CD14-positive monocyte (primary cell): ENCODE measurements at regions not wholly inside any gene's neighbourhood (a gene's known extent, or its start where the extent isn't known, plus 50 kb on each side); places are given as distances from the start of the nearest gene placed in this dataset.

Source experiments
- DNase-seq, 3 donors: peaks; one replicate each; pipeline ENCODE4 v3.0.0-alpha.2; 2011 to 2022
- H2AFZ ChIP-seq: 2 replicates; pipeline ENCODE4 v1.6.0; 2012; ENCODE audit warnings: mild to moderate bottlenecking, low read depth, low read length, inconsistent platforms; ENCODE audit not compliant: insufficient read depth, poor library complexity, severe bottlenecking
- H3K27ac ChIP-seq, 2 donors: 1 replicate in 1 of 2; 2 replicates in 1 of 2; pipeline ENCODE4 v1.5.1; 2012 to 2013; ENCODE audit warnings: low read length in 2 of 2, control low read depth in 1 of 2, inconsistent platforms in 1 of 2, low read depth in 1 of 2, mild to moderate bottlenecking in 1 of 2
- H3K27me3 ChIP-seq, 2 donors: one replicate each; pipeline versions ENCODE4 v1.6.0 to v1.6.1; 2011 to 2013; ENCODE audit warnings: low read length in 2 of 2; ENCODE audit not compliant: control insufficient read depth in 2 of 2, insufficient read depth in 2 of 2
- H3K36me3 ChIP-seq, 2 donors: replicated peaks in 1 of 2; 1 replicate in 1 of 2; 2 replicates in 1 of 2; pipeline versions ENCODE4 v1.5.1 to v1.6.1; 2012 to 2013; ENCODE audit warnings: low read length in 2 of 2, control low read depth in 1 of 2, inconsistent platforms in 1 of 2, mild to moderate bottlenecking in 1 of 2; ENCODE audit not compliant: insufficient read depth in 2 of 2, control insufficient read depth in 1 of 2
- H3K4me1 ChIP-seq, 2 donors: 1 replicate in 1 of 2; 2 replicates in 1 of 2; pipeline versions ENCODE4 v1.5.1 to v1.6.1; 2012 to 2013; ENCODE audit warnings: low read length in 2 of 2, control low read depth in 1 of 2, inconsistent platforms in 1 of 2, mild to moderate bottlenecking in 1 of 2, moderate library complexity in 1 of 2; ENCODE audit not compliant: insufficient read depth in 2 of 2, control insufficient read depth in 1 of 2
- H3K4me2 ChIP-seq: replicated peaks from 2 replicates; pipeline ENCODE3; 2012; ENCODE audit warnings: low read length, moderate library complexity, mild to moderate bottlenecking; ENCODE audit not compliant: poor library complexity, severe bottlenecking; ENCODE audit errors: extremely low read depth
- H3K4me3 ChIP-seq, 3 experiments: fragments of 200-600 bp in 1 of 3; sonication (generic) in 1 of 3; replicated peaks in 1 of 3; 1 replicate in 2 of 3; 2 replicates in 1 of 3; pipeline ENCODE4 v1.5.1; 2011 to 2013; ENCODE audit warnings: low read length in 3 of 3, mild to moderate bottlenecking in 3 of 3, control low read depth in 2 of 3, low read depth in 2 of 3, inconsistent platforms in 1 of 3, moderate library complexity in 1 of 3
- H3K79me2 ChIP-seq: 2 replicates; pipeline ENCODE4 v1.6.0; 2012; ENCODE audit warnings: mild to moderate bottlenecking, control low read depth, inconsistent platforms, low read length, moderate library complexity; ENCODE audit not compliant: insufficient read depth
- H3K9ac ChIP-seq: 2 replicates; pipeline ENCODE4 v1.6.0; 2017; ENCODE audit warnings: low read length, mild to moderate bottlenecking; ENCODE audit not compliant: insufficient read depth, poor library complexity, severe bottlenecking
- H3K9me3 ChIP-seq, 2 donors: replicated peaks in 1 of 2; 1 replicate in 1 of 2; 2 replicates in 1 of 2; pipeline versions ENCODE4 v1.5.1 to v1.6.1; 2012 to 2013; ENCODE audit warnings: low read length in 2 of 2, control low read depth in 1 of 2; ENCODE audit not compliant: control insufficient read depth in 1 of 2, insufficient read depth in 1 of 2
- H4K20me1 ChIP-seq: 2 replicates; pipeline ENCODE4 v1.6.0; 2012; ENCODE audit warnings: mild to moderate bottlenecking, low read length, control low read depth, moderate library complexity; ENCODE audit not compliant: insufficient read depth
- H3K27ac Mint-ChIP-seq, 7 donors: one replicate each; pipeline ENCODE4 v1.8.0; 2020; ENCODE audit warnings: mild to moderate bottlenecking in 7 of 7, mixed read lengths in 7 of 7, moderate library complexity in 6 of 7, inconsistent platforms in 2 of 7
- H3K27me3 Mint-ChIP-seq, 3 donors: one replicate each; pipeline ENCODE4 v1.8.0; 2021 to 2022; ENCODE audit warnings: low read depth in 3 of 3, mild to moderate bottlenecking in 3 of 3, mixed read lengths in 3 of 3, moderate library complexity in 3 of 3, inconsistent platforms in 1 of 3
- H3K36me3 Mint-ChIP-seq, 2 donors: one replicate each; pipeline ENCODE4 v1.8.0; 2020; ENCODE audit warnings: mixed read lengths in 2 of 2, inconsistent platforms in 1 of 2, mild to moderate bottlenecking in 1 of 2
- H3K4me1 Mint-ChIP-seq: one replicate; pipeline ENCODE4 v1.8.0; 2020; ENCODE audit warnings: mild to moderate bottlenecking, mixed read lengths
- H3K4me3 Mint-ChIP-seq, 2 donors: one replicate each; pipeline ENCODE4 v1.8.0; 2020; ENCODE audit warnings: mild to moderate bottlenecking in 2 of 2, mixed read lengths in 2 of 2, moderate library complexity in 1 of 2
- H3K9me3 Mint-ChIP-seq, 7 donors: one replicate each; pipeline ENCODE4 v1.8.0; 2020 to 2022; ENCODE audit warnings: mixed read lengths in 7 of 7, mild to moderate bottlenecking in 6 of 7, moderate library complexity in 6 of 7, inconsistent platforms in 2 of 7
- WGBS: methylation state at CpG from one replicate; pipeline ENCODE4 v1.1.5; 2013; ENCODE audit warnings: missing lambda C conversion rate; ENCODE audit not compliant: insufficient coverage; 5-methylcytosine and 5-hydroxymethylcytosine counted together
- intact Hi-C, 2 donors: fragments of 100-400 bp; cut with micrococcal nuclease; formaldehyde crosslinking; loops; one replicate each; pipeline versions ENCODE4 v1.15.0 to v1.15.1; 2023
- TF ChIP-seq, protein P1 (sequence below): fragments of 200-600 bp; IDR thresholded peaks from one replicate; pipeline ENCODE4 v1.8.0; 2022; ENCODE audit warnings: antibody characterized with exemption, mild to moderate bottlenecking

DNA sequence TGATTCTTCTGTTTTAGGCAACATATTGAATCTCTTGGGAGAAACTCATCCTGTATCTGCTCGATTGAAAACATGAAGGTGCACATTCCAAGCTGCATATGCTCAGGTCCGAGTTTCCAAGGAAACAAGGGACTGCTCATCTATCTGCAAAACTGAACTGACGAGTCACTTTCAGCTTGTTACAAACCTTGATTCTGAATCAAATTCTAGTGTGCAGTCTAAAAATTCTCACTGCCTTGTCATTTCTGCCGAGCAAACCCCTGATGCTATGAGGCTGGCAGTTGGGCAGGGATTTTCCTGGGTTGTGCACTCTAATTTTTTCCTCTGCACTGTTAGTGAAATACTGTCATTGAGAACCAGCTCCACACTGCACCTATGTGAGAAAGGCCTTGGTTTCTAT lies 101.3 kb upstream of the ETAA1 start:
- Histone ChIP-seq H3K4me3 (no peak overlapping the region), H3K27me3 (no peaks in the 10 kb centered on the region), H3K9me3 (no peaks in the 10 kb centered on the region), H2AFZ (no peak overlapping the region), H4K20me1 (no peaks in the 10 kb centered on the region), H3K79me2 (no peaks in the 10 kb centered on the region), H3K4me1 (no peaks in the 10 kb centered on the region), H3K9ac (no peak overlapping the region), H3K36me3 (no peaks in the 10 kb centered on the region), H3K4me2 (no peak overlapping the region), H3K27ac (no peak overlapping the region)
- no peak for DNase-seq
- Mint-ChIP-seq H3K9me3 (peaks cover 0 to 2% (median 0%) of the 10 kb centered on the region in 7 donors), H3K4me3 (no peak overlapping the region), H3K27me3 (no peaks in the 10 kb centered on the region), H3K27ac (no peak overlapping the region), H3K36me3 (no peaks in the 10 kb centered on the region), H3K4me1 (no peaks in the 10 kb centered on the region)
- TF ChIP-seq, protein P1, sequence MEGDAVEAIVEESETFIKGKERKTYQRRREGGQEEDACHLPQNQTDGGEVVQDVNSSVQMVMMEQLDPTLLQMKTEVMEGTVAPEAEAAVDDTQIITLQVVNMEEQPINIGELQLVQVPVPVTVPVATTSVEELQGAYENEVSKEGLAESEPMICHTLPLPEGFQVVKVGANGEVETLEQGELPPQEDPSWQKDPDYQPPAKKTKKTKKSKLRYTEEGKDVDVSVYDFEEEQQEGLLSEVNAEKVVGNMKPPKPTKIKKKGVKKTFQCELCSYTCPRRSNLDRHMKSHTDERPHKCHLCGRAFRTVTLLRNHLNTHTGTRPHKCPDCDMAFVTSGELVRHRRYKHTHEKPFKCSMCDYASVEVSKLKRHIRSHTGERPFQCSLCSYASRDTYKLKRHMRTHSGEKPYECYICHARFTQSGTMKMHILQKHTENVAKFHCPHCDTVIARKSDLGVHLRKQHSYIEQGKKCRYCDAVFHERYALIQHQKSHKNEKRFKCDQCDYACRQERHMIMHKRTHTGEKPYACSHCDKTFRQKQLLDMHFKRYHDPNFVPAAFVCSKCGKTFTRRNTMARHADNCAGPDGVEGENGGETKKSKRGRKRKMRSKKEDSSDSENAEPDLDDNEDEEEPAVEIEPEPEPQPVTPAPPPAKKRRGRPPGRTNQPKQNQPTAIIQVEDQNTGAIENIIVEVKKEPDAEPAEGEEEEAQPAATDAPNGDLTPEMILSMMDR, result no peak
- WGBS, result 87% methylated on average over 4 of the region's 4 CpGs
- intact Hi-C loops, result no loop called here

DNA sequence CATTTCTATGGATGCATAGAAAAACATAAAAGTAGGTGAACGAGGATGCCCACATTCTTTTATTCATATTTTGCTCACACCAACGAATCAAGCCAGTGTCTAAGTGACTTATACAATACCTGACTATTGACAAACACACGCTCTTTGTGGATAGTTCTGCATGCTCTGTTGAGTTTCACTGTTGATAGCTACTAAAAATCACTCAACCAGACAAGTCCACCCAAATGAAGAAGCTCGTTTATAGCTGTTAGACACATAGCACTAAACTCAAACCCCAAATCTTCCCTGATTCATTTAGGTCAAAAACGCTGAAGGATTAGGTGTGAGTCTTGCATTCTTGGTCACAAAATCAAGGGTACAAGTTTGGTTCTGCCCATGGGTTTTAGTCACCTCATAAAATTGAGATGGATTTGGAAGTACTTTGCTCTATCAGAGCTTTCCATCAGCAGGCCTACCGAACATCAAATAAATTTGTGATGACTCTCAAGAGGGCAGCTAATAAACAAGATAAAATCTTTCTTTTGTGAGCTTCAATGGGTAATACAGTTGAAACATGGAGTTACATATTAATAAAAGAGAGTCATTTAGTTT lies 92.7 kb upstream of the ETAA1 start:
- no peak overlapping the region for H3K4me3 Mint-ChIP-seq
- H3K27ac ChIP-seq, result no peak overlapping the region
- no peaks in the 10 kb centered on the region for H3K9me3 ChIP-seq
- TF ChIP-seq, protein P1, result no peak
- H3K27me3 ChIP-seq, result no peaks in the 10 kb centered on the region
- H3K36me3 ChIP-seq, result no peaks in the 10 kb centered on the region
- 100% methylated on average over 1 of the region's 6 CpGs for WGBS
- H3K4me3 ChIP-seq, result no peak overlapping the region
- no peaks in the 10 kb centered on the region for H3K4me1 Mint-ChIP-seq
- H3K36me3 Mint-ChIP-seq, result no peaks in the 10 kb centered on the region
- H3K9ac ChIP-seq, result no peak overlapping the region
- intact Hi-C loops, result no loop called here
- DNase-seq, result no peak
- peaks cover 0 to 4% (median 1%) of the 10 kb centered on the region in 3 donors for H3K27me3 Mint-ChIP-seq
- no peaks in the 10 kb centered on the region for H3K79me2 ChIP-seq
- no peak overlapping the region for H2AFZ ChIP-seq
- peaks cover 0 to 4% (median 1%) of the 10 kb centered on the region in 7 donors for H3K9me3 Mint-ChIP-seq
- no peak overlapping the region for H3K4me2 ChIP-seq
- no peaks in the 10 kb centered on the region for H3K4me1 ChIP-seq
- no peaks in the 10 kb centered on the region for H4K20me1 ChIP-seq
- H3K27ac Mint-ChIP-seq, result no peak overlapping the region
